HG03565 (cell line): ENCODE measurements at regions not wholly inside any gene's neighbourhood (a gene's known extent, or its start where the extent isn't known, plus 50 kb on each side); places are given as distances from the start of the nearest gene placed in this dataset.
"Not testable (repeated sequence)": the region's sequence is repeated elsewhere in the genome, so short reads cannot be mapped to it uniquely, and the experiment has no call there.

Source experiments
- ATAC-seq: cut with Tn5 transposase; IDR thresholded peaks from one replicate; pipeline ENCODE4 v1.9.1; 2021; ENCODE audit warnings: mild to moderate bottlenecking, moderate library complexity; ENCODE audit not compliant: unreplicated experiment

DNA sequence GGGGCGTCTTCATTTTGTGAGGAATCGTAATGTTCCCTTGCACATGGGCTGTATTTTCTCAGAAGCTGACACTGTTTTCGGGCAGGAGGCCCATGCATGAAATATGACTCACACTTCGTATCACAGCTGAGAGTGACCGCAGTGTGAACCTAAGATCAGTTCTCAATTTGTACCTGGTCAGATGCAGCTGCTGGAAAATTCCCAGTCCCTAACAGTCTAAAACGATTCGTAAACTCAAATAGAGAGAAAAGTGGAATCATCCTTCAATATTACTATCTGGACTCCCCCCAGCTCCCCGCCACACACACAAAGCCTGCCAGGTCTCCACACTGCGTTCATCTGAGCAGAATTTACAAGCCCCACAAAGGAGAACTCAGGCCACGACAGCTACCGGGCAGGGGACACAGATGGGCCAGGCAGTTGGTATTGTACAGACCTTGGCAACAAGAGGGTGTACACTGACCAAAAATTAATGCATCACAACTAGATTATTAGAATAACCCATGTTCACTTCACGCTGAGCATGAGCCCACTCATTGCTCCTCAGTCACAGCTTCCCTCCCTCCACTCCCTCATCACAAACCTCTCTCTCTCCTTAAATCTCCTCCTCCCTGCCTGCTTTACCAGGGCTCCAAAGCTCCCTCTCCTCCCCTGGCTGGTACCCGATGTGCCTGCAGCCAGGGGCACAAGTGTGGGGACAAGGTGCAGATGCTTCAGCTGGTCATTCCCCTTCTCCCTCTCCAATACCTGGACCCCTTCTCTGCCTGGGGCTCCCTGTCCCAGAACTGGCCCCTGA, 488.4 kb downstream of the PREX1 start:
- no peak for ATAC-seq

DNA sequence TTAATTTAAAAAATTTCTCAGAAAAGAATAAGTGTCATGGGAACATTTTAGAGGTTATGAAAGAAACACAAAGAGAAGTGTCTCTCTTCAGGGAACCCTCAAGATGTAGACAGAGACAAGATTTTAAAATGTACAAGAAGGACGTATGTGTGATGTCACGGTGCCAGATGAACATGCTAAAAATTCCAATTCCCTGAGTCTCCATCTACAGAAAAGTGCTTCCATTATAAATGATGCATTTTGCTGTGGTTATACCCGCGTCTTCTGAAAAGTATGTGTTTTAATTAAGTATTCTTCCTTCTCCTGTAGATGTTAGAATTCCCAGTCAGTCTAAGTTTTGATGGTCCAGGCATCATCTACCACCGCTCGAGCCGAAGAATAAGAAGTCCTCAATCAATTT, 489.1 kb downstream of the PREX1 start:
- ATAC-seq, result no peak

DNA sequence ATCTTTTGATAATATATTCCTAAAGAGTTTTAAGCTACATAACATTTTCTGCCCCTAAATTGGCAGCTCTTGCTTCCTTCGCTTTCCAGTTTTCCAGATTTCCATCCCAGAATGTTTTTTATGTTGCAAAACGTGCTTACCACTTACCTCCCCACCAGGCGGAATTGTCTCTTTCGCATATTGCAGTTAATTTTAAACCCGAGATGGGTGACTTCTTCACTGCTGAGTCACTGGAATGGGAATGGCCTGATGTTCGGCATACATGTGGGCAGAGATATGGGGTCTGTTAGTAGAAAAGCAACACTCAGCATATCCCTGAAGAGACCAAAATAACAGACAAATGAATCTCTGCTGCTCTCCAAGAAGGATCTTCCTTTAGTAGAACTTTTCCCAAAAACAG, 491.2 kb downstream of the PREX1 start:
- ATAC-seq, result no peak

DNA sequence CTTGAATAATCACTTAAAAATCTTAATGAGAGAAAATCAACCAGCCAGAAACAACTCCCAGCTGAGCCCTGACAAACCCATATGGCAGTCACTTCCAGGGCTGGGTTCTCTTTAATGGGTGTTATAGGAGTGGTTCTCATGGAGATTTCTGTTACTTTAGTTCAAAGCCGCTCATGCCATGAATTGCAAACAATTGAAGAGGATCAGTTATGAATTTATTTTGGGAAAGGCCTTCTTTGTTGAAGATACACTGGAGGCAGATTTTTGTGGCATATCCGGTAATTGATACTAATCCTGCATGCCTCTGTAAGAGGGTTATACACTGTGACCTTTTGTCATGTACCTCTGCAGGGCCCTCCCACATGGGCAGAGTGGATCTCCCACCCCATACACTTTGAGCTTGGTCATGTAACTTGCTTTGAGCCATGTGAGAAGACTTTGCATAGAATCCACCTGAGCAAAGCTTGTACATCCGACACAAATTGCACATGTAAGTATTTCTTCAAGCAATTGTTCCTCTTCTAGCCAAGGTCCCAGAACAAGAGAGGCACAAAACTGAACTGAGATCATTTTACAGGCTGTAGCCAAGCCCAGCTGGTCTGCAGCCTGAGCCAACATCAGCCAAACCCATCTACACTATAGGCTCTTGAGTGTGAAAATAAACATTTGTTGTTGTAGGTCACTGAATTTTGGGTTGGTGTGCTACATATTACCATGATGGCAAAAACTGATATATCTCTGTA, 492.3 kb downstream of the PREX1 start:
- no peak for ATAC-seq

DNA sequence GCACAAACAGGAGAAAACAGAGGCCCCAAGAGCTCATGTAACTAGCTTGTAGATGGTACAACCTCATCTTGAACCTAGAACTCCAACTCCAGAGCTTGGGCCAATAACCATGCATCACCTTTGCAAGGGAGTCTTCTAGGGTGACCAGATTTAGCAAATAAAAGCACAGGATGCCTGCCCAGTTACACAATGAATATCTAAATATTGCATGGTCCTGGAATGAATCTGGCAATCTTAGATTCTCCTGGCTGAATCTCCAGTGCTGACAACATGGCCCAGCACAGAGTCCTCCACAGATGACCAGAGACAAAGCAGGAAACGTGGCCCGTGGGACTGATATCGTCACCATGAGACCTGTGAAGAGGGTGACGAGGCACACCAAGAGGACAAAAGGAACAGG, 494.1 kb downstream of the PREX1 start:
- no peak for ATAC-seq

DNA sequence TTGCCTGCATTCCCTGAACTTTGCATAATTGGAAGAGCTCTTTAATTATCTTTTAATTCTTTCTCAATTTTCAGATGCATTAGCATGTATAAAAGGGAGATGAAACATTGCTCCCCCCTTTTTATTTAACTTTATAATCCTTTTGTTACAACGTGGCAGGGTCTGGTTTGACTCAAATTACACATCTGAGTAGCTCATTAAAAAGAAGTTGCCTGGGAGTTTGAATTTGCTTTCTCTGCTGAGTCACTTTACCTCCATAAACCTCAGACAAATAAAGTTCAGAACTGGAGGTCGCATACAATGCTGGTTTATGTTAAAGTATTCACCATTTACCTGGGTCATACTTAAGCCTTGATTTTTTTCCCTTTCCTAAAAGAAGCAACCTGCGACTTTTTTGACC, 495.2 kb downstream of the PREX1 start:
- no peak for ATAC-seq

DNA sequence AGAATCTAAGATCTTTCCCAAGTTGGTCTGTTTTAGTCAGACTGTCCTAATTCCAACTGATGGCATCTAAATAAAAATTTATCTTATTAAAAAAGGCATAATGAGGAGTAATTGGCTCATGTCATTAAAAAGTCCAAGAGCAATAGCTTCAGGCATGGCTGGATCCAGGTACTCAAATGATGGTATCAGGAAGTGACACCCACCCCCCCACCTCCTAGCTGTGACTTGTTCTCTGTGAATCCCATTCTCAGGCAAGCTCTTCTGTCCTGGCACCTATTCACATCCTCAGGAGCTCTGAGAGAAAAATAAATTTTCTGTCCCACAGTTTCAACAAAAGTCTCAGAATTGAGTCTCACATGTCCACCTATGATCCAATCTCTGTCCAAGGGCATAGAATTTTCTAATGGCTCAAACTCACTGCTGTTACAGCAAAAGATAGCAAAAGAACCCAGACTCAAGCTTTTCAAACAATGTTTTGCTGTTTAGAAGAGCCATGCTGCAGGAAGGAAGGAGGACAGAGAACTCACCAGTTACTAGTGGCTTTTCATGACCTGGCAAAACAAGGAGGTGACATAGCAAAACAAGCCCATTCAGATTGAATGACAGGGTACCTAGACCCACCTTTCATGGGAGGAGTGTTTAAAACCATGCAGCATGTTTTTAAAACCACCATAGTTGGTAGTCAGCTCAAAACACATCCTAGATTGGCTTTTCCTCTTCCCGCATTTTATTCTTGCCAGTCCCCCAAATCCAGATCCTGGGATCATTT, 496.1 kb downstream of the PREX1 start:
- no peak for ATAC-seq

DNA sequence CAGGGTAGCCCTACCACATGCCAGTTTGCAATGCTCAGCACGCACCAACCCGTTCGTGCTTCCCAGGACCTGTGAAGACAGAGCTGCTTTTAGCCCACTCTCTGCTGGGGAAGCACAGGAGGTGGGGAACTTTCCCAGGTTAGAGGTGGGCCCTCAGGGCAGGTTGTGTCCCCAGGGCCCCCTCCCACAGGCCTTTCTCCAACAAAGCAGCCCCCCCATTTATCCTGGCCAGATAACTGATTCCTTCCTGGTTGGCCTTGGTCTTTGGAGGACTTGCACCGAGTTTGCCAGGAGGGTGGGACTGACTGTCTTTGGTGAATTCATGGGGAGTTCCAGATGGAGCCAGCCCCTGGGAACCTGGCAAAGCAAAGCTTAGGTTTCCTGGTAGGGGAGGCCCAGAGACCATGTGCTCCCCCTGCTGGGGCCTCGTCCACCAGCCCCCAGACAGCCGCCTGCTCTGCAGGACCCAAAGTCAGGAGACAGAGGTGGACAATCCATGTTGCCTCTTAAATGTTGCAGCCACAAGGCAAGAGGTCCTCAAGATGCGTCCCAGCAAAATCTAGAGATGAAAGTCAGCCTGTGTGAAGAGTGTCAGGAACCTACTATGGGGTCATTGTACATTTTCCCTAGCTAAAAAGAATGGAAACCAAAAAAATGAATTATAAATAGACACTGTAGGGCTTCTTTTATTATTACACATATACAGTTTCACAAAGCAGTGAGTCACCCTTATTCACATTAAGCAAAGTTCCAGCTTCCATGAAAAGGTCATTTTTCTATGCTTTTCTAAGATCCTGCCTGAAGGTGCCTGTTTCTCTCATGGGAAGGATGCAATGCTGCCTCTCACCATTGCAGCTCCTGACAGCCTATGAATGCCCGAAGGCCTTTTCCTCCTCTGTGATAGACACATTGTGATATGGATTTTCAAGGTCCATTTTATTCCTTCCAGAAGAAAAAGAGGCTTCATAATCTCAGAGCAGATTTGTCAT, 497.8 kb downstream of the PREX1 start:
- ATAC-seq, result no peak

DNA sequence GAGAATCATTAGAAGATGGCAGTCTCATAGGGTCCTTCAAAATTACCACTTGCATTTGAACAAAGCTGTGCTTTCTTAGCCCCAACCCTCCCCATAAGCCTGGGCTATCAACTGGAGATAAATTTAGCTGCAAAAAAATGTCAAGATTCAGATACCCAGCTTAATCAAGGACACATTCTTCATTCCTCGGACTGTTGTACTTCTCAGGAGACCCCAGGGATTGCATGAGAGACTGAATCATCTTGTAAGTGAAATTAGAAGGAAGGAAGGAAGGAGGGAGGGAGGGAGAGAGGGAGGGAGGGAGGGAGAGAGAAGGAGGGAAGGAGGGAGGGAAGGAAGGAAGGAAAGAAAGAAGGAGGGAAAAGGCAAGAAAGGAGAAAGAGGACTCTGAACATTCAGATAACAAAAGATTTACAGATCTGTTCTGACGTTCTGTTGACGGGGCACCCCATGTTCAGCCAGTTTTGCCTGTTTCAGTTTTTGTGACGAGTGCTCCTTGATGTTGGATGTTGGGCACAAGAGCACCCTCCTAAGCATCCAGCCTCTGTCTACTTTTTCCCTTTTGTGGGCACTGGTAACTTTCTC, 498.7 kb downstream of the PREX1 start:
- ATAC-seq, result no peak

DNA sequence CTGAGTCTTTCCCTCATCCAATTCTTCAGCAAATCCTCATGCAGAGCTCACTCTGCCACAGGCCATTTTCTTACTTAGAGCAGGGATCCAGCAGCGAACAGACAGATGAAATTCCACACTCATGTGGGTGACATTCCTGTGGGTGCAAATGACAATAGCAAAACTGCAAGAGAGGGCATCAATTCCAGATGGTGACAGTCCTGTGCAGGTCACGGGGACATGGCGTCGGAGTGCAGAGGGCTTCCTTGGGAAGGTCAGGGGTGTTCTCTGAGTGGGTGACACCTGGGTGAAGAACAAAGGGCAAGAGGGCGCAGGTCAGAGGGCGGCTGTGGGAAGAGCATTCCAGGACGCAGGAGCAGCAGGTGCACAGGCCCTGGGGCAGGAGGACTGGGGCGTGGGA, 500.0 kb downstream of the PREX1 start:
- ATAC-seq, result not testable (repeated sequence)

DNA sequence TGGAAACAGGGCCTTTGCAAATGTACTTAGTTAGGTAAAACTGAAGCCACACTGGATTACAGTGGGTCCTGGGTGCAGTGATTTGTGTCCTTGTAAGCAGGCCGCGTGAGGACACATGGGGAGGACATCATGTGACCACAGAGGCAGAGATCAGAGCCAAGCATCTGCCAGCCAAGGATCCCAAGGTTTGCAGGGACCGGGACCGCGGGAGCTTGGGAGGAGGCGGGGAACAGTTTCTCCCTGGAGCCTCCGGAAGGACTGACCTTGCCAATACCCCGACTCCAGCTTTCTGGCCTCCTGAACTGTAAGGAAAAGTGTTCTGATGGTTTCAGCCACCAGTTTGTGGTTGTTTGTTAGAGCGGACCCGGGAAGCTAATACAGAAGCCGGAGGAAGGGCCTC, 500.9 kb downstream of the PREX1 start:
- ATAC-seq, result no peak

DNA sequence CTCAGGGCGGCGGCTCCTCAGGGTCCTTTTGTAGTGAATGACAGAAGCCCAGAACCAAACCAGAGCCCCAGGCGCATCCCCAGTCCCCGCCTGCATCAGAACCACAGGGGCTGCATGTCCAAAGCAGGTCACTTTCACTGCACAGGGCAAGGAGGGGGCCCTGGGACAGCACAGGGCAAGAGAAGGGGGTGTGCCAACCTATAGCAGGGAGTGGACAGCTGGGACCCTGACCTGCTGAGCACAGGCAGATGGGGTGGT, 501.4 kb downstream of the PREX1 start:
- ATAC-seq, result no peak

DNA sequence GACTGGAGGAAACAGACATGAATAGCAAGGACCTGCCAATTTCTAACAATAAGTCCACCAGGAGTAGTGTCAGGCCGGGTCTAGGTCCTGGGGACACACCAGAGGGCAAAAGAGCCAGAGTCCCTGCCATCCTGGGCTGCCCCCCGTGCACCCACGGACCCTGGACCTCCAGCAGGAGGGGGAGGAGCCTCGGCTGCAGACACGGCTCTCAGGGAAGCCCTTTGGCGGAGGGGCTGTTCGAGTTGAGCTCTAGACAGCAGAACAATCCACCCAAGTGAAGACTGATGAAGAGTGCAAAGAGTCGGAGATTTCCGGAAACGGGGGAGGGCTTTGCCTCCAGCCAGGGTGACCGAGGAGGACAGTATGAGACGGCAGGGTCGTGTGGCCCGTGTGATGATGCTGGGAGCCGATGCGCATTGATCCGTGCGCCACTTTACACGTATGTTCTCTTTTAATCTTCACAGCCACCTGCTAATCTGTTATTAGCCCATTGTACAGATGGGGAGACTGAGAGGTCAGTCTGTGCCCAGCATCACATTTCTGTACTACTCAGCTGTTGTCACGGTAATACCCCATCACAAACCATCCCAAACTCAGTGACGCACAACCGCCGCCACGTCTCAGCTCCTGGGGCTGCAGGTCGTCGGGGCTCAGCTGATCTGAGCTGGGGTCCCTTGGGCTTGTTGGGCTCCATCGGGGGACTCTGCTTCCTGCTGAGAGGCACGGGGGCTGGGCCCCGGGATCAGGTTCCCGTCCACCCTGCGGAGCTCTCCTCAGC, 502.0 kb downstream of the PREX1 start:
- ATAC-seq, result no peak

DNA sequence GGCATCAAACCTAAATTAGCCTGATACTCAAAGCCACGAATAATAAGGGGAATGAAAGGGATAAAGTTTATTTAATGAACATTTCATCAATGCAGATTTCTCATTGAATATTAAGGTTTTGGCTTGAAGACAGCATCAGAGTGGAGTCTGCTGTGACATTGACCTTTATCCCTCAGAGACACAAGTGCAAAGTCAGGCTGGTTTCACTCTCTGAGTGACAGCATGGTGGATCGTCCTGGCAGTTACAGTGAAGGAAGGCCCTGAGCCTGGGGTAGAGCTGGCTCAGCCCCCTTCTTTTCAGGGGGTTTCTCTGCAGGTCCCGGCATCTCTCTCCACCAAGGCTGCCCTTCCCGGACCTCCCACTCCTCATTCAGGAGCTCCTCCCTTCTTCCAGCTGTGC, 503.1 kb downstream of the PREX1 start:
- no peak for ATAC-seq

DNA sequence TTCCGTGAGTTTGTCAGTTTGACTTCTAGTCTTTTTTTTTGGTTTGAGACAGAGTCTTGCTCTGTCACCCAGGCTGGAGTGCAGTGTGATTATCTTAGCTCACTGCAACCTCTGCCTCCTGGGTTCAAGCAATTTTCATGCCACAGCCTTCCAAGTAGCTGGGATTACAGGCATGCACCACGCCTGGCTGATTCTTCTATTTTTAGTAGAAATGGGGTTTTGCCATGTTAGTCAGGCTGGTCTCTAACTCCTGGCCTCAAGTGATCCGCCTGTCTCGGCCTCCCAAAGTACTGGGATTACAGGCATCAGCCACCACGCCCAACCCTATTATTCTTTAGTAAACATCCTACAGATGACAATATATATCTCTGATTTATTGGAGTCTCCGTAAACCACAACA, 506.5 kb downstream of the PREX1 start:
- ATAC-seq, result no peak

DNA sequence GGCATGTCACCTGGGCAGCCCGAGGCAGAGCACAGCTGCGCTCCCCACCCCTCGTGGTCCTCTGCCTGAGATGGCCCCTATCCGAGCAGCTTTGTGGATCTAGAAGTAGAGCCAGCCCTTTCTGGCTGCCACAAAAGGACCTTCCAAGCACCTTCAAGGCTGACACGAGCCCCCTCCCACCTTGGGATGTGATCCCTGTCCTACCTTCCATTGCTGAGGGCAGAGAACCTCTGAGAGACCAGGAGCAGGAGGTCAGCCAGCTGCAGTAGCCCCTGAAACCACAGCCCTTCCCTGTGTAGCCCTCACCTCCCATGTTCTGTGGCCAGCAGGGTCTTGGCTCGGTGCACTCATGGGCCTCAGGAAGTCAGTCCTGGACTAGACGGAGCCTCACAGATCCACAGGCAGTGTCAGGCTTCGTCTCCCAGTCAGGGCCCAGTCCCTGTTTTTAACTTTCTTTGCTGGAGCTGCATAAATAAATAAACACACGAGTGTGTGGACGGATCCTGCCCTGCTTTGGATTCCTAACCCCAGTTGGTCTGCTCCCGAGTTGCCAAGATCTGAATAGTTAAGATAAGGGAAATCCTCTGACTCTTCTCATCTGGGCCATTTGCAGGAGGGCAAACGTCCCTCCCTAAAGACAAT, 507.7 kb downstream of the PREX1 start:
- no peak for ATAC-seq

DNA sequence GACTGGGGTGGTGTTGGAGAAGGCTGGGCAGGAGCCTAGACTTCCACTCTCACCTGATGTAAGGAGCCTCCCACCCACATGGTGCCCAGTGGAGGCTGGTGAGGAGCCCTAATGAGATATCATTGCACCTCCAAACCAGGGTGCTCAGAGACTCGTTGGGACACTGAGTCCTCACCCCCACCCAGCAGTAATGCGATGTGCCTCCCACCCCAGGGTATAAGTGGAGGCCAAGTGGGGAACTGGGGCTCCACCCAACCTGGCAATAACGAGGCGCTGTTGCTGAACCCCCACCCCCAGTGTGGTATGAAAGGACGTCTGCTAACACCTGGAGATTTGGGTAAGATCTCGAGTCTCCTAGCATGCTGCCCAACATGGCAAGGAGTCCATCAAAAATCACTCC, 510.2 kb downstream of the PREX1 start:
- ATAC-seq, result no peak

DNA sequence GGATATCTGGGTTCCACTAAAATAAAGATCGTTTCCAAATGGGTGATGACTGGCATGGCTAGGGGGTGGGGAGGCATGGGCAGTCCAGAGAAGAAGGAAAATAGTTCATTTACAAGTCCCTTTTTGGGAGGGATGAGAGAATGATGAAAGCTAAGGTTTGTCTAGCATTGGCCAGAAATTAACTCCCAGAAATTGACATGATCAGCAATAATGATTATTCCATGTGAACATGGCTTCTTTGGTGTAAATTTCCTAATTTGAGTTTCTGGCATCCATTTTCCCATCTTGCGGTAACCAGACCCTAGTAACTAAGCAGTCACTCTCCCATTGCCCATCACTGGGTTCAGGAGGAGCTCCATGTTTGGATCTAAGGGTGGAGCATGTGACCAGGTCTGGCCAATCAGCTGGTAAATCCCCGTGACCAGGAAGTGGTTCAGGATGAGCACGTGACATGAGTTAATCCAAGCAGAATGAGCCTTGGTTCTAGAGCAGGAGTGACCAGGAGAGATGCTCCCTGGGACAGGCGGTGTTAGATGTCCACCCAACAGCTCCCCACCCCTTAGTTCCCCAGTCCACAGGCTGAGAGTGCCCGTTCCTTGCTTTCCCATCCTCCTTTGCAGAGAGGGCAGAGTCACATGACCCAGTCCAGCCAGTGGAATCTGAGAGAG, 512.7 kb downstream of the PREX1 start:
- no peak for ATAC-seq

DNA sequence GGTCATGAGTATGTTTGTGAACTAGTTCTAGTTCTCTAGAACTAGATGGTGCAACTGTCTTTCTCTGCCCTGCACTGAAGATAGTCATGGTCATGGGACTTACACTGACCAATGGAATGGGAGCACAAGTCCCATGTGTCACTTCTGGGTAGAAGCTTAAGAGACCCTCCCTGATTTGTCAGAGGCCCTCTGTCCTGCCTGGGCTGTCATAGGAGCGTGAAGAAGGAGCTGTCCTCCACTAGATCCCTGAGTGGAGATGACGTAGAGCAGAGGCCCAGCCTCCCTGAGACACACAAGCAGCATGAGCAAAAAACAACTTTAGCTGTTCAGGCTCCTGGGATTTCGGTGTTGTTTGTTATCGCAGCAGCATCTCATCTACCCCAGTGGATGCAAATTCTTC, 514.5 kb downstream of the PREX1 start:
- ATAC-seq, result no peak
